ENCODE measurements at regions not wholly inside any gene's neighbourhood (a gene's known extent, or its start where the extent isn't known, plus 50 kb on each side); places are given as distances from the start of the nearest gene placed in this dataset.

DNA sequence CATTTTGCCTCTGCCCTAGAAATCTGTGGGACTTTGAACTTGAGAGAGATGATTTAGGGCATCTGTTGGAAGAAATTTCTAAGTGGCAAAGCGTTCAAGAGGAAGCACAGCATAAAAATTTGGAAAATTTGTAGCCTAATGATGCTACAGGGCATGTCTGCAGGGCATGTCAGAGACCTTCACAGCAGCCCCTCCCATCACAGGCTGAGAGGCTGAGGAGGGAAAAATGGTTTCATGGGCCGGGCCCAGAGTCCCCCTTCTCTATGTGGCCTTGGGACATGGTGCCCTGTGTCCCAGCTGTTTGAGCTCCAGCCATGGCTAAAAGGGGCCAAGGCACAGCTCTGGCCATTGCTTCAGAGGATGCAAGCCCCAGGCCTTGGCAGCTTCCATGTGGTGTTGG is 203.0 kb downstream of the STK31 start:
- POLR2A ChIA-PET (ENCODE audit: partially characterized antibody), result no interaction called here
- intact Hi-C loops (cut with micrococcal nuclease), result no loop called here
- H3K9me3 Mint-ChIP-seq, result peaks cover 0 to 7% (median 0%) of the 10 kb centered on the region in 8 donors

DNA sequence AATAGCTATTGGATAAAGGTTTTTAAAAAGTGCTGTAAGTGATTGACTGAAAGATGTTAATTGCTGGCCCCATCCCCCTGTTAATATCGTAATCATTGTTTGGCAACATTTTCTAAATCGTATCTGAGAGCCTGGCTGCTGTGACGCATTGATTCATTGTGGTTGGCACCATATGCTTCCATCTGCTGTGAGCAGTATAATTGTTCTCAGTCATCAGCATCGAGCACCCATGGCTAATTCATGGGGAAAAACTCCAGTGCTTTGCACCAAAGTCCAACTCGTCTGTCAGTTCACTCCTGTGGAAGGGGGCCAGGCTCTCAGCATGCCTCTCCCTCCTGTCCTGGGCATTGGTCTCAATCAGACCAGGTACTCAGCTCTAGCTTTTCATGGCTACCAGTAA is 205.2 kb downstream of the STK31 start:
- ChIA-PET POLR2A (ENCODE audit: partially characterized antibody) (no interaction called here), CTCF (ENCODE audit: partially characterized antibody) (no interaction called here)
- Mint-ChIP-seq H3K4me3 (no peak overlapping the region), H3K27me3 (peaks cover 4 to 6% of the 10 kb centered on the region in 2 donors), H3K27ac (no peak overlapping the region), H3K4me1 (no peaks in the 10 kb centered on the region), H3K36me3 (no peaks in the 10 kb centered on the region), H3K9me3 (peaks cover 0 to 7% (median 0%) of the 10 kb centered on the region in 8 donors)
- DNase-seq, result no peak
- Histone ChIP-seq H3K4me1 (ENCODE audit: insufficient read depth, low read length) (no peaks in the 10 kb centered on the region), H3K27ac (ENCODE audit: low read depth, low read length) (no peak overlapping the region), H3K4me3 (ENCODE audit: low read length in 2 of 2) (no peak overlapping the region), H3K36me3 (ENCODE audit: insufficient read depth, low read length) (no peaks in the 10 kb centered on the region), H3K9me3 (ENCODE audit: control insufficient read depth in 1 of 2, low read length in 2 of 2) (no peaks in the 10 kb centered on the region), H3K27me3 (ENCODE audit: insufficient read depth, low read length) (no peaks in the 10 kb centered on the region)
- intact Hi-C loops (cut with micrococcal nuclease), result no loop called here

More for the DNA sequence above, 203.0 kb downstream of the STK31 start:
- no peaks in the 10 kb centered on the region for H3K4me1 Mint-ChIP-seq
- no peaks in the 10 kb centered on the region for H3K9me3 ChIP-seq (ENCODE audit: control insufficient read depth in 1 of 2, low read length in 2 of 2)
- H3K4me3 Mint-ChIP-seq, result no peak overlapping the region
- H3K36me3 ChIP-seq (ENCODE audit: insufficient read depth, low read length), result no peaks in the 10 kb centered on the region
- CTCF ChIA-PET (ENCODE audit: partially characterized antibody), result no interaction called here
- H3K4me3 ChIP-seq (ENCODE audit: low read length in 2 of 2), result no peak overlapping the region
- H3K27me3 Mint-ChIP-seq, result peaks cover 4 to 6% of the 10 kb centered on the region in 2 donors
- no peak overlapping the region for H3K27ac ChIP-seq (ENCODE audit: low read depth, low read length)
- no peaks in the 10 kb centered on the region for H3K27me3 ChIP-seq (ENCODE audit: insufficient read depth, low read length)
- DNase-seq, result no peak
- H3K36me3 Mint-ChIP-seq, result no peaks in the 10 kb centered on the region
- no peaks in the 10 kb centered on the region for H3K4me1 ChIP-seq (ENCODE audit: insufficient read depth, low read length)
- no peak overlapping the region for H3K27ac Mint-ChIP-seq

DNA sequence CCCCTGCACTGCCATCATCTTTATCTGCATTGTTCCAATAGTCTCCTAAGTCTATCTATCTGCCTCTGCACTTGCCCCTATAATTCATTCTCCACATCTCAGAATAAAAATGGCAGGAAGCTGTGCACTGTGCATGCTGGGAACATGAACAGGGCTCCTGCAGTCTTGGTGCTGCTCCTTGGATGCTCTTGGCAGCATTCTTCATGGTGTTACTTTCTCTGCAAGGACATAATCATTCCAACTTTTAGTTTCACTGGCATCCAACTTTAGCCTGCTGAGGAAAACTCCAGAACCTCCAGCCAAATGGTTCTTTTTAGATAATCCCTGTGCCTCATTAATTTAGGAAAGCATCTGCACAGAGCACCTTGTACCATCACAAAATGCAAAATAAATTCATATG is 208.3 kb downstream of the STK31 start:
- intact Hi-C loops (cut with micrococcal nuclease), result no loop called here
- H3K27me3 Mint-ChIP-seq, result peaks cover 4 to 6% of the 10 kb centered on the region in 2 donors
- Histone ChIP-seq H3K27me3 (ENCODE audit: insufficient read depth, low read length) (no peaks in the 10 kb centered on the region), H3K9me3 (ENCODE audit: control insufficient read depth in 1 of 2, low read length in 2 of 2) (no peaks in the 10 kb centered on the region), H3K36me3 (ENCODE audit: insufficient read depth, low read length) (no peaks in the 10 kb centered on the region), H3K4me3 (ENCODE audit: low read length in 2 of 2) (no peak overlapping the region), H3K27ac (ENCODE audit: low read depth, low read length) (no peak overlapping the region), H3K4me1 (ENCODE audit: insufficient read depth, low read length) (no peaks in the 10 kb centered on the region)
- no peak overlapping the region for H3K27ac Mint-ChIP-seq
- CTCF ChIA-PET (ENCODE audit: partially characterized antibody), result no interaction called here
- peaks cover 0 to 2% (median 0%) of the 10 kb centered on the region in 8 donors for H3K9me3 Mint-ChIP-seq
- no peaks in the 10 kb centered on the region for H3K36me3 Mint-ChIP-seq
- no peak for DNase-seq
- H3K4me3 Mint-ChIP-seq, result no peak overlapping the region
- H3K4me1 Mint-ChIP-seq, result no peaks in the 10 kb centered on the region
- POLR2A ChIA-PET (ENCODE audit: partially characterized antibody), result no interaction called here

DNA sequence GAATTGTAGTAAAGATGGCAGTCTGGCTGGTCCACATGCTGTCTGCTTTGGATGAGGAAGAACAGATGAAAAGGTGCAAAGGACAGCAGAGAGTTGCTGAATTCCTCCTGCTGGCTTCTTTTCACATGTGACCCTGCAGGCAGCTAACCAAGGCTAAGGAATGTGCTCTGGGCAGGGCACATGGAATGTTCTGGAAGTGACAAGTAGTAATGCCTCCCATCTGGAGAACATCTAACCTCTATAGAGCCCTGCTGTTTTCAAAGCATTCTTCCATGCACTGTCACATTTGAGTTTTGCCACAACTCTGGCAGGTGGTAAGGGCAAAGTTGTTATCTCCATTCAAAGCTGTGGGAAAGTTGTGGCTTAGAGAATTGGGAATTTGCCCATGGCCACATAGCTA is 208.8 kb downstream of the STK31 start:
- H3K9me3 ChIP-seq (ENCODE audit: control insufficient read depth in 1 of 2, low read length in 2 of 2), result no peaks in the 10 kb centered on the region
- Mint-ChIP-seq H3K9me3 (peaks cover 0 to 2% (median 0%) of the 10 kb centered on the region in 8 donors), H3K27me3 (peaks cover 4 to 6% of the 10 kb centered on the region in 2 donors), H3K4me3 (no peak overlapping the region), H3K4me1 (no peaks in the 10 kb centered on the region), H3K27ac (no peak overlapping the region), H3K36me3 (no peaks in the 10 kb centered on the region)
- ChIA-PET POLR2A (ENCODE audit: partially characterized antibody) (no interaction called here), CTCF (ENCODE audit: partially characterized antibody) (no interaction called here)
- intact Hi-C loops (cut with micrococcal nuclease), result no loop called here
- DNase-seq, result no peak
- no peak overlapping the region for H3K27ac ChIP-seq (ENCODE audit: low read depth, low read length)
- no peaks in the 10 kb centered on the region for H3K27me3 ChIP-seq (ENCODE audit: insufficient read depth, low read length)
- H3K4me1 ChIP-seq (ENCODE audit: insufficient read depth, low read length), result no peaks in the 10 kb centered on the region
- H3K4me3 ChIP-seq (ENCODE audit: low read length in 2 of 2), result no peak overlapping the region
- H3K36me3 ChIP-seq (ENCODE audit: insufficient read depth, low read length), result no peaks in the 10 kb centered on the region

DNA sequence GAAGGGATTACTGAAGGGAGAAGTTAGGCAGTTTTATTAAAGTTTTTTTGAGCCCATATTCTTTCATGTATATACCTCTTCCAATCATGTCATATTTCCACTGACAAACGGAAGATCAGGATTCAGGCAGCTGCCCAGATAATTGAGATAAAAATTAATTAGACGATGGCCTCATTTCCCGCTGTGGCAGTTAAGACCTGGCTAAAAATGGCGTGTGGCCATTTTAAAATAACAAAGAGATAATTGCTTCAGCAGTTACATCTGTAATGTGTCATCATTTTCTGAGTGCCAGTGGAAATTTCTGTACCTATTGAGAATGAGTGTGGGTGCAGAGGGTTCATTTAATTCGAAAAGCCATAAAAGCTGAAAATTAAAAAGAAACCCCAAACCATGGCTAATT is 215.1 kb downstream of the STK31 start:
- Mint-ChIP-seq H3K27ac (no peak overlapping the region), H3K9me3 (no peaks in the 10 kb centered on the region), H3K4me3 (no peak overlapping the region), H3K4me1 (no peaks in the 10 kb centered on the region), H3K36me3 (no peaks in the 10 kb centered on the region), H3K27me3 (peaks cover 0 to 1% of the 10 kb centered on the region in 2 donors)
- H3K27me3 ChIP-seq (ENCODE audit: insufficient read depth, low read length), result no peaks in the 10 kb centered on the region
- intact Hi-C loops (cut with micrococcal nuclease), result no loop called here
- no peaks in the 10 kb centered on the region for H3K4me1 ChIP-seq (ENCODE audit: insufficient read depth, low read length)
- POLR2A ChIA-PET (ENCODE audit: partially characterized antibody), result no interaction called here
- DNase-seq, result no peak
- H3K9me3 ChIP-seq (ENCODE audit: control insufficient read depth in 1 of 2, low read length in 2 of 2), result no peaks in the 10 kb centered on the region
- no peak overlapping the region for H3K4me3 ChIP-seq (ENCODE audit: low read length in 2 of 2)
- H3K27ac ChIP-seq (ENCODE audit: low read depth, low read length), result no peak overlapping the region
- CTCF ChIA-PET (ENCODE audit: partially characterized antibody), result no interaction called here
- H3K36me3 ChIP-seq (ENCODE audit: insufficient read depth, low read length), result no peaks in the 10 kb centered on the region

DNA sequence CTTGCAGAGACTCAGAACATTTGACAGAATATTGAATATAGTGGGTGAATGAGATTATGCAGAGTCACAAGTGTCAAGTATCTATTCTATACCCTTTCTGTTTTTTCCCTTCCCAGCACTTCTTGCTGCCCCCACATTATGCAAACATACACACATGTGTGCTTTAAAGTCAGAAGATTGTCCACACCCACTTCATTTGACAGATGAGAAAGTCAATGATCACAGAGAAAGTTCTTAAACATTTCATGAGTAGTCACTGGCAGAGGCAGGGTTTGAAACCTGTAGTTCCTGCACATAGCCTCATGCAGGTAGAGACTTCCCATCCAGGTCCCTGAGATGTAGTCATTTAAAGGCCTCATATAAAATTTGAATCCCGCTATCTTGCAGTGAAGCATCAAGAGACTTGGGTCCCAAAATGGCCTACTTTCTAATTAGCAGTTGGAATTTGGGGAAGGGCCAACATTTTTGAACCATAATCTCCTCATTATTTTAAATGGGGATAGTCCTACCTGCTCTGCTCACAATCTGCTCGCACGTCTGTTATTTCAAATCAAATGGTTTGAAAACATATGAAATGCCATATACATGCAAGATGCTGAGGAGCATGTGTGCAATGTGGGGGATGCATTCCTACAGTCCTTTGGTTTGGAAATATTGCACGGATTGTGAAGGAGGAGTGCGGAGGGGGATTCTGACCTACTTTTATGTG is 217.8 kb downstream of the STK31 start:
- DNase-seq, result no peak
- Histone ChIP-seq H3K4me3 (ENCODE audit: low read length in 2 of 2) (no peak overlapping the region), H3K36me3 (ENCODE audit: insufficient read depth, low read length) (no peaks in the 10 kb centered on the region), H3K27me3 (ENCODE audit: insufficient read depth, low read length) (no peaks in the 10 kb centered on the region), H3K27ac (ENCODE audit: low read depth, low read length) (no peak overlapping the region), H3K4me1 (ENCODE audit: insufficient read depth, low read length) (no peaks in the 10 kb centered on the region), H3K9me3 (ENCODE audit: control insufficient read depth in 1 of 2, low read length in 2 of 2) (no peaks in the 10 kb centered on the region)
- ChIA-PET POLR2A (ENCODE audit: partially characterized antibody) (no interaction called here), CTCF (ENCODE audit: partially characterized antibody) (no interaction called here)
- no peak overlapping the region for H3K4me3 Mint-ChIP-seq
- H3K36me3 Mint-ChIP-seq, result no peaks in the 10 kb centered on the region
- no peaks in the 10 kb centered on the region for H3K9me3 Mint-ChIP-seq
- no peaks in the 10 kb centered on the region for H3K4me1 Mint-ChIP-seq
- H3K27ac Mint-ChIP-seq, result no peak overlapping the region
- intact Hi-C loops (cut with micrococcal nuclease), result no loop called here
- H3K27me3 Mint-ChIP-seq, result peaks cover 0 to 1% of the 10 kb centered on the region in 2 donors

DNA sequence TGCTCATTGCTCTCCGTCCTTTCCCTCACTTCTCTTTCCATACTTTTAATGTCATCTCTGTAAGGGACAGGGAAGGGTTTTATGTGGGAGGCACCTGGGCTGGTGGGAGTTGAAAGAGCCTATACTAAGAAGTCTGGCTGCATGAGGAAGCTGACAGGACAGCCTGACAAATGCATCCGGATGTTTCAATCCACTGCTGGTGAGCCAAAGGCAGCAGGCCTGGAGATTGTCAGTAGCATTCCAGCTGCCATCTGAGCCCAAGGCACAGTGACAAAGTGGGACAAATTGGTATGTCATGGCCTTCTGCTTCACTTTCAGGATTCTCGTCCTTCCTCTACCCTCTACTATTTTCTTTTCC is 218.4 kb downstream of the STK31 start:
- H3K4me3 Mint-ChIP-seq, result no peak overlapping the region
- H3K9me3 ChIP-seq (ENCODE audit: control insufficient read depth in 1 of 2, low read length in 2 of 2), result no peaks in the 10 kb centered on the region
- H3K27me3 Mint-ChIP-seq, result peaks cover 0 to 1% of the 10 kb centered on the region in 2 donors
- no peak overlapping the region for H3K27ac Mint-ChIP-seq
- no peak overlapping the region for H3K4me3 ChIP-seq (ENCODE audit: low read length in 2 of 2)
- no peaks in the 10 kb centered on the region for H3K36me3 ChIP-seq (ENCODE audit: insufficient read depth, low read length)
- intact Hi-C loops (cut with micrococcal nuclease), result no loop called here
- H3K27ac ChIP-seq (ENCODE audit: low read depth, low read length), result no peak overlapping the region
- no peak for DNase-seq
- POLR2A ChIA-PET (ENCODE audit: partially characterized antibody), result no interaction called here
- H3K9me3 Mint-ChIP-seq, result no peaks in the 10 kb centered on the region
- no peaks in the 10 kb centered on the region for H3K4me1 ChIP-seq (ENCODE audit: insufficient read depth, low read length)
- H3K4me1 Mint-ChIP-seq, result no peaks in the 10 kb centered on the region
- no peaks in the 10 kb centered on the region for H3K27me3 ChIP-seq (ENCODE audit: insufficient read depth, low read length)
- CTCF ChIA-PET (ENCODE audit: partially characterized antibody), result no interaction called here
- no peaks in the 10 kb centered on the region for H3K36me3 Mint-ChIP-seq

DNA sequence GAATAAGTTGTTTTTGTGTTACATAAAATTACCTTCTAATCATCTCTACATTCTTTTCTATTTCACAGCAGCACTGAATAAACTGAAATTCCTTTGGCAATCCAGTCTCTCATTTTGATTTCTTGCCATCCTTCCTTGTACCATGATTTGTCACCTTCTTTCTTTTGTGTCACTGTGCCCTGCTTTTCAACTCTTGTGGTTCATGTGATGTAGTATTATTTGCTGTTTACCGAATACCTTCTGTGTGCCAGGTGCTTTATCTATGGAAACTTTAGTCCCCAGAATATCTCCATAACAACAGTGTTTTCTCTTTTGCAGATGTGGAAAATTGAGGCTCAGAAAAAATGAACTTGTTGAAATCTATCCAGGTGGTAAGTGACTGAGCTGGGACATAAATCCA is 220.3 kb downstream of the STK31 start:
- H3K27ac Mint-ChIP-seq, result no peak overlapping the region

More for the DNA sequence above, 220.3 kb downstream of the STK31 start:
- CTCF ChIA-PET (ENCODE audit: partially characterized antibody), result no interaction called here
- POLR2A ChIA-PET (ENCODE audit: partially characterized antibody), result no interaction called here
- Histone ChIP-seq H3K27me3 (ENCODE audit: insufficient read depth, low read length) (no peaks in the 10 kb centered on the region), H3K27ac (ENCODE audit: low read depth, low read length) (no peak overlapping the region), H3K36me3 (ENCODE audit: insufficient read depth, low read length) (no peaks in the 10 kb centered on the region), H3K4me3 (ENCODE audit: low read length in 2 of 2) (no peak overlapping the region), H3K4me1 (ENCODE audit: insufficient read depth, low read length) (no peaks in the 10 kb centered on the region), H3K9me3 (ENCODE audit: control insufficient read depth in 1 of 2, low read length in 2 of 2) (no peaks in the 10 kb centered on the region)
- peaks cover 0 to 1% of the 10 kb centered on the region in 2 donors for H3K27me3 Mint-ChIP-seq
- intact Hi-C loops (cut with micrococcal nuclease), result no loop called here
- H3K36me3 Mint-ChIP-seq, result no peaks in the 10 kb centered on the region
- H3K4me3 Mint-ChIP-seq, result no peak overlapping the region
- H3K9me3 Mint-ChIP-seq, result peaks cover 0 to 8% (median 0%) of the 10 kb centered on the region in 8 donors
- DNase-seq, result no peak
- no peaks in the 10 kb centered on the region for H3K4me1 Mint-ChIP-seq

All from CD4-positive, alpha-beta memory T cell (primary cell).